Neural cell (in vitro differentiated cells): ENCODE measurements at regions not wholly inside any gene's neighbourhood (a gene's known extent, or its start where the extent isn't known, plus 50 kb on each side); places are given as distances from the start of the nearest gene placed in this dataset.

Source experiments
- H2AFZ ChIP-seq: fragments of 200-600, 300-800 bp; sonication (generic), shearing (Covaris generic); 2 replicates; pipeline ENCODE4 v1.6.0; 2014; ENCODE audit warnings: low read depth, mild to moderate bottlenecking, antibody characterized with exemption, low read length, moderate library complexity
- H3F3A ChIP-seq: fragments of 200-600 bp; shearing (Covaris generic); 2 replicates; pipeline ENCODE4 v1.6.1; 2016; ENCODE audit warnings: mild to moderate bottlenecking, moderate library complexity, mixed read lengths, antibody characterized with exemption, low read length; ENCODE audit not compliant: insufficient read depth, poor library complexity, severe bottlenecking
- H3K27ac ChIP-seq: fragments of 200-600, 300-800 bp; sonication (generic), shearing (Covaris generic); 2 replicates; pipeline ENCODE4 v1.5.1; 2014; ENCODE audit warnings: mild to moderate bottlenecking, low read length, moderate library complexity
- H3K27me3 ChIP-seq: fragments of 300-800, 200-600 bp; sonication (generic), shearing (Covaris generic); 2 replicates; pipeline ENCODE4 v1.6.0; 2014; ENCODE audit warnings: mild to moderate bottlenecking, low read depth, low read length, moderate library complexity; ENCODE audit not compliant: insufficient read depth
- H3K36me3 ChIP-seq: fragments of 300-800, 200-600 bp; sonication (generic), shearing (Covaris generic); 2 replicates; pipeline ENCODE4 v1.5.1; 2014; ENCODE audit warnings: mild to moderate bottlenecking, antibody characterized with exemption, low read length, moderate library complexity; ENCODE audit not compliant: insufficient read depth
- H3K4me2 ChIP-seq: fragments of 300-800, 200-600 bp; sonication (generic), shearing (Covaris generic); 2 replicates; pipeline ENCODE4 v1.6.0; 2014; ENCODE audit warnings: mild to moderate bottlenecking, low read length
- H3K4me3 ChIP-seq: fragments of 300-800, 200-600 bp; sonication (generic), shearing (Covaris generic); 2 replicates; pipeline ENCODE4 v1.5.1; 2014; ENCODE audit warnings: mild to moderate bottlenecking, low read length, moderate library complexity
- H3K79me2 ChIP-seq: fragments of 200-600 bp; shearing (Covaris generic); replicated peaks from 2 replicates; pipeline ENCODE4 v1.6.0; 2014; ENCODE audit warnings: mild to moderate bottlenecking, low read length, moderate library complexity; ENCODE audit not compliant: insufficient read depth
- H3K9ac ChIP-seq: fragments of 300-800, 200-600 bp; sonication (generic), shearing (Covaris generic); 2 replicates; pipeline ENCODE4 v1.6.1; 2016; ENCODE audit warnings: mild to moderate bottlenecking, low read length, mixed read lengths
- H3K9me2 ChIP-seq: fragments of 200-600 bp; shearing (Covaris generic); 2 replicates; pipeline ENCODE4 v1.6.1; 2016; ENCODE audit warnings: mild to moderate bottlenecking, low read length, mixed read lengths; ENCODE audit not compliant: insufficient read depth
- H3K9me3 ChIP-seq: fragments of 200-600, 300-800 bp; sonication (generic), shearing (Covaris generic); 2 replicates; pipeline ENCODE4 v1.6.1; 2016; ENCODE audit warnings: mild to moderate bottlenecking, mixed run types, low read length, moderate library complexity, mixed read lengths
- H4K20me1 ChIP-seq: fragments of 200-600 bp; shearing (Covaris generic); 2 replicates; pipeline ENCODE4 v1.6.1; 2016; ENCODE audit warnings: mild to moderate bottlenecking, mixed run types; ENCODE audit not compliant: insufficient read depth
- EP300 ChIP-seq: fragments of 450-650 bp; conservative IDR thresholded peaks from 2 replicates; pipeline ENCODE4 v1.6.1; 2014; ENCODE audit warnings: antibody characterized with exemption, mild to moderate bottlenecking, moderate library complexity; ENCODE audit not compliant: poor library complexity, severe bottlenecking
- EZH2 ChIP-seq: fragments of 200-600, 300-800 bp; shearing (Covaris generic), sonication (generic); IDR thresholded peaks from 2 replicates; pipeline ENCODE4 v1.6.1; 2014; ENCODE audit warnings: antibody characterized with exemption, low read length, borderline replicate concordance, mild to moderate bottlenecking; ENCODE audit not compliant: insufficient read depth, poor library complexity, severe bottlenecking
- MXI1 ChIP-seq: fragments of 450-650 bp; conservative IDR thresholded peaks from 2 replicates; pipeline ENCODE4 v1.6.1; 2014; ENCODE audit warnings: antibody characterized with exemption, mild to moderate bottlenecking; ENCODE audit not compliant: poor library complexity, severe bottlenecking
- POLR2AphosphoS5 ChIP-seq: IDR thresholded peaks from 2 replicates; pipeline ENCODE4 v1.6.1; 2012
- RAD21 ChIP-seq: fragments of 450-650 bp; conservative IDR thresholded peaks from 2 replicates; pipeline ENCODE4 v1.6.1; 2014; ENCODE audit warnings: antibody characterized with exemption, mild to moderate bottlenecking, moderate library complexity
- SMC3 ChIP-seq: fragments of 450-650 bp; conservative IDR thresholded peaks from 2 replicates; pipeline ENCODE4 v1.6.1; 2014; ENCODE audit warnings: antibody characterized with exemption, mild to moderate bottlenecking, moderate library complexity; ENCODE audit not compliant: poor library complexity
- TAF1 ChIP-seq: IDR thresholded peaks from 2 replicates; pipeline ENCODE4 v1.6.1; 2012; ENCODE audit warnings: low read depth
- TF ChIP-seq, protein P1 (sequence below): IDR thresholded peaks from 2 replicates; pipeline ENCODE4 v1.6.1; 2012; ENCODE audit warnings: borderline replicate concordance
- TF ChIP-seq, protein P2 (sequence below): fragments of 450-650 bp; IDR thresholded peaks from 2 replicates; pipeline ENCODE4 v1.5.1; 2014; ENCODE audit warnings: antibody characterized with exemption, mild to moderate bottlenecking, moderate library complexity; ENCODE audit not compliant: poor library complexity, severe bottlenecking

DNA sequence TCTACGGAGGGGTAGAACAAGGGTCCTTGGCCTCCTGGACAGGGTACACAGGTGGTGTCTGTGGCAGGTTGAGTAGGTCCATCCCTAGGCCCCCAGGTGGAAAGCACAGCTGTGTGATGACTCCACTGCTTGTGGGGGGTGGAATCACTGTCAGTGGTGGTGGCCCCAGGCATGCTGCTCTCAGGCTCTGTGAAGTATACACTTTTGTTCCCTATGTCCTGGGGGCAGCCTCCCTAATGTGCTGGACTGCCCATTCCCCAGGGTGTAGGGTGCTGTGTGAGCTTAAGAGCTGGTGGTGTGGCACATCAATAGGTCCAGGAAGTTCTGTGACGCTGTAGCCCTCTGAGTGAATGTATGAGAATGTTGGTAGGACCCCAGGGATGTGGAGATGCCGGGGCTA lies 197.2 kb upstream of the SLC10A2 start:
- H3K4me3 ChIP-seq = no peak overlapping the region
- no peaks in the 10 kb centered on the region for H3K27me3 ChIP-seq
- no peaks in the 10 kb centered on the region for H3K36me3 ChIP-seq
- no peaks in the 10 kb centered on the region for H3K9me2 ChIP-seq
- no peak overlapping the region for H3K9ac ChIP-seq
- H3F3A ChIP-seq = no peaks in the 10 kb centered on the region
- TF ChIP-seq, protein P1, sequence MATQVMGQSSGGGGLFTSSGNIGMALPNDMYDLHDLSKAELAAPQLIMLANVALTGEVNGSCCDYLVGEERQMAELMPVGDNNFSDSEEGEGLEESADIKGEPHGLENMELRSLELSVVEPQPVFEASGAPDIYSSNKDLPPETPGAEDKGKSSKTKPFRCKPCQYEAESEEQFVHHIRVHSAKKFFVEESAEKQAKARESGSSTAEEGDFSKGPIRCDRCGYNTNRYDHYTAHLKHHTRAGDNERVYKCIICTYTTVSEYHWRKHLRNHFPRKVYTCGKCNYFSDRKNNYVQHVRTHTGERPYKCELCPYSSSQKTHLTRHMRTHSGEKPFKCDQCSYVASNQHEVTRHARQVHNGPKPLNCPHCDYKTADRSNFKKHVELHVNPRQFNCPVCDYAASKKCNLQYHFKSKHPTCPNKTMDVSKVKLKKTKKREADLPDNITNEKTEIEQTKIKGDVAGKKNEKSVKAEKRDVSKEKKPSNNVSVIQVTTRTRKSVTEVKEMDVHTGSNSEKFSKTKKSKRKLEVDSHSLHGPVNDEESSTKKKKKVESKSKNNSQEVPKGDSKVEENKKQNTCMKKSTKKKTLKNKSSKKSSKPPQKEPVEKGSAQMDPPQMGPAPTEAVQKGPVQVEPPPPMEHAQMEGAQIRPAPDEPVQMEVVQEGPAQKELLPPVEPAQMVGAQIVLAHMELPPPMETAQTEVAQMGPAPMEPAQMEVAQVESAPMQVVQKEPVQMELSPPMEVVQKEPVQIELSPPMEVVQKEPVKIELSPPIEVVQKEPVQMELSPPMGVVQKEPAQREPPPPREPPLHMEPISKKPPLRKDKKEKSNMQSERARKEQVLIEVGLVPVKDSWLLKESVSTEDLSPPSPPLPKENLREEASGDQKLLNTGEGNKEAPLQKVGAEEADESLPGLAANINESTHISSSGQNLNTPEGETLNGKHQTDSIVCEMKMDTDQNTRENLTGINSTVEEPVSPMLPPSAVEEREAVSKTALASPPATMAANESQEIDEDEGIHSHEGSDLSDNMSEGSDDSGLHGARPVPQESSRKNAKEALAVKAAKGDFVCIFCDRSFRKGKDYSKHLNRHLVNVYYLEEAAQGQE = no peak
- TF ChIP-seq TAF1 = no peak
- H3K4me2 ChIP-seq = no peak overlapping the region
- H3K79me2 ChIP-seq = no peaks in the 10 kb centered on the region
- H3K9me3 ChIP-seq = no peaks in the 10 kb centered on the region
- H3K27ac ChIP-seq = no peak overlapping the region
- no peaks in the 10 kb centered on the region for H4K20me1 ChIP-seq
- H2AFZ ChIP-seq = no peak overlapping the region

DNA sequence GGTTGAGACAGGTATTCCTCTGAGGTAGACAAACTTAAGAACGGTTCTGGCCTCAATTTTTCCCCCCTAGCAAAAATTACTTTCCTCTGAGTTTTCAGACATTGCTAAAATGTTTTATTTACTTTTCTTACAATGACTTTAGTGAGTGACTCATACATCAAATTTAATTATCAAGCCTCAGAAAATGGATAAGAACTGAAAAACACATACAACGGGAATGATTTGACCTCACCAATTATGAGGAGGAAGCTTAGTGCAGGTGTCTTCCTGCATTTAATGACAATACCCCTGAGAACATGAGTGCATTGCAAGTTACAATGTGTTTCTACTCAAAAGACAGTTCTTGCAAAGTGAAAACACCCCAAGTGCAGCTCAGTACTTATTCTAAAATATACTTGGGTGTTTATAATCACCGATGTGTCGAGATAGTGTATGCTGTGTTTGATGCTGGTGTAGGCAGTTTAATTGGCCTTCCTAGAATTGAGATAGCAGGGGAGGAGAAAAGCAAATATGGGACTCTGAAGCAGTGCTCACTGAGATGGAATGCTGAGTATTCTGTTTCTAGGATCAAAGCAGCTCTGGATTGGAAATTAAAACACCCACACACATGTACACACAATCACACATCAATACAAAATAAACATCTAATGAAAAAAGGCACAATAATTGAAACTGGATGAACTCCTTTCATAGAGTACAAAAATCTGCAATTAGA lies 189.5 kb upstream of the SLC10A2 start:
- no peak overlapping the region for H3K4me3 ChIP-seq
- H4K20me1 ChIP-seq = no peaks in the 10 kb centered on the region
- no peak for TF ChIP-seq TAF1
- no peak for TF ChIP-seq POLR2AphosphoS5
- TF ChIP-seq SMC3 = no peak
- no peak for TF ChIP-seq MXI1
- TF ChIP-seq EZH2 = no peak
- TF ChIP-seq, protein P2, sequence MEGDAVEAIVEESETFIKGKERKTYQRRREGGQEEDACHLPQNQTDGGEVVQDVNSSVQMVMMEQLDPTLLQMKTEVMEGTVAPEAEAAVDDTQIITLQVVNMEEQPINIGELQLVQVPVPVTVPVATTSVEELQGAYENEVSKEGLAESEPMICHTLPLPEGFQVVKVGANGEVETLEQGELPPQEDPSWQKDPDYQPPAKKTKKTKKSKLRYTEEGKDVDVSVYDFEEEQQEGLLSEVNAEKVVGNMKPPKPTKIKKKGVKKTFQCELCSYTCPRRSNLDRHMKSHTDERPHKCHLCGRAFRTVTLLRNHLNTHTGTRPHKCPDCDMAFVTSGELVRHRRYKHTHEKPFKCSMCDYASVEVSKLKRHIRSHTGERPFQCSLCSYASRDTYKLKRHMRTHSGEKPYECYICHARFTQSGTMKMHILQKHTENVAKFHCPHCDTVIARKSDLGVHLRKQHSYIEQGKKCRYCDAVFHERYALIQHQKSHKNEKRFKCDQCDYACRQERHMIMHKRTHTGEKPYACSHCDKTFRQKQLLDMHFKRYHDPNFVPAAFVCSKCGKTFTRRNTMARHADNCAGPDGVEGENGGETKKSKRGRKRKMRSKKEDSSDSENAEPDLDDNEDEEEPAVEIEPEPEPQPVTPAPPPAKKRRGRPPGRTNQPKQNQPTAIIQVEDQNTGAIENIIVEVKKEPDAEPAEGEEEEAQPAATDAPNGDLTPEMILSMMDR = no peak
- TF ChIP-seq EP300 = no peak
- TF ChIP-seq, protein P1 = no peak
- no peak for TF ChIP-seq RAD21
- no peaks in the 10 kb centered on the region for H3K9me2 ChIP-seq
- H3K79me2 ChIP-seq = no peaks in the 10 kb centered on the region
- no peaks in the 10 kb centered on the region for H3K9me3 ChIP-seq
- H3K27me3 ChIP-seq = no peaks in the 10 kb centered on the region
- H3K4me2 ChIP-seq = no peak overlapping the region
- no peak overlapping the region for H3K9ac ChIP-seq
- no peaks in the 10 kb centered on the region for H3F3A ChIP-seq
- no peak overlapping the region for H2AFZ ChIP-seq
- no peaks in the 10 kb centered on the region for H3K36me3 ChIP-seq
- H3K27ac ChIP-seq = no peak overlapping the region
